GM18858 (cell line): ENCODE measurements at regions not wholly inside any gene's neighbourhood (a gene's known extent, or its start where the extent isn't known, plus 50 kb on each side); places are given as distances from the start of the nearest gene placed in this dataset.
"Not testable (repeated sequence)": the region's sequence is repeated elsewhere in the genome, so short reads cannot be mapped to it uniquely, and the experiment has no call there.

Experiments used
- ATAC-seq: cut with Tn5 transposase; IDR thresholded peaks from one replicate; pipeline ENCODE4 v1.9.1; 2021; ENCODE audit not compliant: unreplicated experiment

GRCh38 chr5:113652161-113652560 lies 138.7 kb downstream of the YTHDC2 start:
- no peak for ATAC-seq

GRCh38 chr5:113654828-113655227 lies 141.3 kb downstream of the YTHDC2 start:
- no peak for ATAC-seq

DNA sequence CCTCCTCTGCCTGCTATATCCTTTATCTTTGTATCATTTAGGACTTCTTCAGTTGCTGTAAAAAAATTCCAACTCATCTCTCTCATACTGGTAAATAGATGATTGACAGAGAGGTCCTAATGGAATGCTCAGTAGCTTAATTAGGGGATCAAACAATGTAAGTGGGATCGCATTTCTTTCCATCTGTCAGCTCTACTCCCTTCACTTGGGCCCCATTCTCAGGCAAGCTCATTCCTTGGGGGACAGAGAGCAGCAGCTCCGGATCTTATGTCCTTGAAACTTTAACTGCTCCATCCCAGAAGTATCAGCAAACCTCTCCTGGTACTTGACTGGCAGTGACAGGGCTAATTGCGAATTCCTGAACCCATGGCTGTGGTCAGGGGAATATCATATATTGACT lies 146.7 kb downstream of the YTHDC2 start:
- ATAC-seq = no peak

DNA sequence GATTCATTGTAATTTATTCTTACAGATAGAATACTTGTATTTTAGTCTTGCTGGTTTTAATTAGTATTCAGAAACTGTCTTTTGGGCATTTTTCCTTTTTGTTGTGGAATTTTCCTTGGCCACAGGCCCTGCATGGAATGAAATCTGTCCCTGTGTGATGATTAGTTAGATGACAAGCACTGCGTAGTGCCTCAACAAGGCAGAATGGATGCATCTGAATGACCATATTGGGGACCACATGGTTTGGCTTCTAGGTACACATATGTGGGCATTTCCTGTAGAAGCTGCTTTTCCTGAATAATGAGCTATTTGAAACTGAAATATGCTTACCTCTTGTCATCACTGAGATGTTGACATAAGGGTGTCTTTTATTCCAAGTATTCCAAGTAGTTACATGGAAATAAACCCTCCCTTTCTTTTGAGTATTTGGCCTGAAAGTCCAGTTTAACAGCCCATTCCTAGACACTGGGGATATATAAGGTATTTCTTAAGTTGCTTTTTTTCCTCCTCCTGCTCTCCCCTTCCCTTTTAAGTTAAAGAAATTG lies 147.3 kb downstream of the YTHDC2 start:
- ATAC-seq = no peak

DNA sequence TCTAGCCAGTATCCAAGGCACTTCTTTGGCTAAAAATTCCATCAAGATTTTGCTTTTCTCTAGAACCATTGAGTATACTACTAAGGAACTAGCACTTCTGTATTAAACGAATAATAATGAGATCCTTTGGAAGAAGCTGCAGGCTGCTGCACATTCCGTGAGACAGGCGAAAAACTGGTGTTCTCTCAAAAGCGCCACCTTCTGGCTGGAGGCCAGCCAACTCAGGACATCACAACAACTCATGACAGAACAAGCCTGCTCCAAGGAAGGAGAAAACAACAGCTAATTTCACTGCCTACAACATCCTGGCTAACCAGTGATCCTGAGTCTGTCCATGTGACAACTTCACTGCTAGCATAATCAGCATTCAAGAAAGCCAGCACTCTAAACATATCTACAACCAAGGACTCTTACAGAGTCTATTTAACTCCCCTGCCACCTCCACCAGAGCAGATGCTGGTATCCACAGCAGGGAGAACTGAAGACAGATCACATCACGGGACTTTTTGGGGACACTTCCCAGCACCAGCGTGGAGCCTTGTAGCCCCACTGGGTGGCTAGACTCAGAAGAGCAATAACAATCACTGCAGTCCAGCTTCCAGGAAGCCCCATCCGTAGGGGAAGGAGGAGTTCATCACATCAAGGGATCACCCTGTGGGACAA lies 150.5 kb downstream of the YTHDC2 start:
- no peak for ATAC-seq

DNA sequence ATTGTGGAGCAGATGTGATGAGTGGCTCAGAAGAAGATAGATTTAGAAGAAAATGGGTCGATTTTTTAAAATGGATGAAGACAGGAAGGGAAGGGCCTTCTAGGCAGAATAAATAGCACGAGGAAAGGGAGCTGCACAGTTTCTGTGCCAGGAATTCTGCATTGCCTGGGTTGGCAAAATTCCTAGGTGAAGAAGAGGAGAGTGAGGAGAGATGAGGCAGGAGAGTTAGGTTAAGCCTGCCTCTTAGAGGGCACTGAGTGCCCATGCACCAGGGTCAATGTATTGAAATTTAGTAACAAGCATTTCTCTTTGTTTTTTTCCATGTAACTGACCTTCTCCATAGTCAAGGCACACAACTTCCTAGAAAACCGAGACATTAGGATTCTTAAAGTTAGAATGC lies 159.5 kb downstream of the YTHDC2 start:
- no peak for ATAC-seq

GRCh38 chr5:113675166-113675565 lies 161.7 kb downstream of the YTHDC2 start:
- no peak for ATAC-seq

DNA sequence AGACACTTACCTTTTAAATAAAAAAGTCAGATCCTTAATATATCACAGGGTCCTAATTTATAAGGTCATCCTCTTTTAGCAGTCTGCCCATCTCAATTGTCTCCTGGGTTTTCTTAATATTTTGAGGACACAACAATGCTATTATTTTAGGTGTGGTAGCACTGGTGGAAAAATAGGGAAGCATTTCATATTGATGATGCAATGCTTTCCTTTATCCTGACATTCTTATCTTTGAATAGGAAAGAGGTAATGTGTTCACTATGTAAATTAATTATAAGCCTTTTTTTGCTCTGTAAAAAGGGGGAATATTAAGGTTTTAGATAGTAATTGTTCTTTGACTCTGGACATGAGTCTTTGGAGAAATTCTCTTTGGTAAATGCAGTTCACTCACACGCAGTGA lies 164.7 kb downstream of the YTHDC2 start:
- no peak for ATAC-seq

DNA sequence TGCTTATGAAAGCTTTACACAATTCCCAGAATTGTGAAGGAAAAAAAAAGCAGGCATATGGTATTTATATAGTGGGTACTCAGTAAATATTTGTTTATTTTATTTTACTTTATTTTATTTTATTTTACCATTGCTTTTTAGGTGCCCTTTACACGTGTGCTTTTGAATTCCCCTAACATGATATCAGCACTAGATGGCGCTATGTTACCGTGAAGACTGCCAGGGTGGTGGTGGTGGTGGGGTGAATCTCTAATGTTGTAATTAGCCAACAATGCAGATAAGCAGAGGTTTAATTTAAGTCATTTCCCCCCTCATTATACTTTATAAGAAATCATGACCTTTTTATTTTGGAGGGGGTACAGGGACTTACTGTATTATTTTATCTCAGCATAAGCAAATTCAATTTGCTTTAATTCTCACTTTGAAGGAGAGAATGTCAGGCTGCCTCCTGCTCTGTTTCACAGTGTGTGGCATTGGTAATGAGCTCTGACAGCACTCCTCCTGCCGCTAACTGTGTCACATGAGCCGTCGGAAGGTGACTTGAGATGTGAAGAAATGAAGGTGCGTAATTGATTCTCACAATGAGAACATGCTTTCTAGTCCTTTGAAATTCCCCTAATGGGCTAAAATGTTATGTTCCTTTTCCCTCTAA lies 165.6 kb downstream of the YTHDC2 start:
- no peak for ATAC-seq

DNA sequence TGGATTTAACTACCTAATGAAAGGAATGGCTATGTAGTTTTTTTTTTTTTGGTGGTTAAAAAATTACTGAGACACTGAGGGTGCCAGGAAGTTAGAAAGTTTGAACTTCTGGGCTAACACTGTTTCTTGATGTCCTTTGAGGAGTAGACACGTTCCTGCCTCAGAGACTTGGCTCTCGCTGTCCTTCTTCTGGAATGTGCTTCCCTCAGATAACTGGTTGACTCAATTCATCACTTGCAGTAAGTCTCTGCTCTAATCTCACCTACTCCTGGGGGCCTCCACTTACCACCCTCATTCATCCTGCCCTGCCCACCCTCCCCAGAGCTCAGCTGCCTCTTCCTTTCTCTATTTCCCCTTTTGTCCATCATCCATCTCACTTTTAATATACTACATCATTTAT lies 167.0 kb downstream of the YTHDC2 start:
- ATAC-seq = no peak

GRCh38 chr5:113682497-113683136 lies 169.1 kb downstream of the YTHDC2 start:
- no peak for ATAC-seq

GRCh38 chr5:113683211-113683610 lies 169.7 kb downstream of the YTHDC2 start:
- no peak for ATAC-seq

DNA sequence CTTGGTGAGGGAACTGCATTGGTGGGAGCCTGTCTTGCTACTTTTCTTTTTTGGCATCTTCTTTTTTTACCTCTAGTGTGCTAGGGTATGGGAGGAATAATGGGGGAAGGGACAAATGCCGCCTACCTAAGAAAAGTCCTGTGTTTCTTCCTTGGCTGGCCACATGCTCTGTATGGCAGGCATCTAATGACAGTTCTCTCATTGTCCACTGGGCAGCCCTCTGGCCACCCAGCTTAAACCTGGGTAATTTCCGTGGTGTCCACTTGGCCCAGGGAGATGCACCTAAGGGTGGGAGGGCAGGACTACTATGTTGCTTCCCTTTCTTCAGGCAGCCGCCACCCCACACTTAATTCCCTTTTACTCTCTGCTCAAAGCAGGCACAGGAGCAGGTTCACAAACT lies 173.1 kb downstream of the YTHDC2 start:
- no peak for ATAC-seq

- no peak for ATAC-seq
These were observed 176.2 kb downstream of the YTHDC2 start for GRCh38 chr5:113689647-113690046.

- ATAC-seq = no peak
These were observed 179.0 kb downstream of the YTHDC2 start for GRCh38 chr5:113692466-113692865.

- no peak for ATAC-seq
These were observed 179.5 kb downstream of the YTHDC2 start for GRCh38 chr5:113692891-113693457.

DNA sequence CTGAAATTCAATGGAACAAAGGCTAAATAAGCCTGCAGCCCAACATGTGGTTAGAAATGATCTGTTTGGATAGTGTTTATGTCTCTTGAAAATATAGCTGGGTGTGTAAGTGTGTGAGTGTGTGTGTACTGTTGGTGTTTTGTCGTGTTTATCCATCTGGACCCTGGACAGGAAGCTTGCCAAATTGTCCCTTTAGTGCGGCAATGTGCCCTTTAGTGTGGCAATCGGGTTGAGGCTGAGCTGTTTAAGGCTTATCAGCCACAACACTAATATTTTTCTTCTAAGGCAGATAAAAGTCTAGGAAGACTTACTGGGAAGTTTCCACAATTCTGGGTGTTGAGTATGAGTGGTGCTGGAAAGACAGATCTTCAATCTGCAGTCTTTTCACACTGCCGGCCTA lies 180.2 kb downstream of the YTHDC2 start:
- no peak for ATAC-seq

- ATAC-seq = no peak
These were observed 181.1 kb downstream of the YTHDC2 start for GRCh38 chr5:113694576-113694975.

- no peak for ATAC-seq
These were observed 189.8 kb downstream of the YTHDC2 start for GRCh38 chr5:113703266-113703665.

GRCh38 chr5:113705657-113706056 lies 192.2 kb downstream of the YTHDC2 start:
- no peak for ATAC-seq

GRCh38 chr5:113713051-113713450 lies 199.6 kb downstream of the YTHDC2 start:
- ATAC-seq = no peak

DNA sequence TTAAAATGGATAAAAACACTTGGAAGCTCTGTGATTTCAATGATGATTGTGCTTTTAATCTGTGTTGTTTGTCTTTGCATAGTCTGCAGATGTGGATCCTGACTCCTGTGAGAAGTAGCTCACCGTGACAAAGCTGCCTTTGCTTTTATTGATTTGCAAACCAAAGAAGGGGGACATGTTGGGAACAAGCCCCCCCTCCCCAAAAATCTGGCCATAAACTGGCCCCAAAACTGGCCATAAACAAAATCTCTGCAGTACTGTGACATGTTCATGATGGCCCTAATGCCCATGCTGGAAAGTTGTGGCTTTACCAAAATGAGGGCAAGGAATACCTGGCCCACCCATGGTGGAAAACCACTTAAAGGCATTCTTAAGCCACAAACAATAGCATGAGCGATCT lies 202.4 kb downstream of the YTHDC2 start:
- ATAC-seq = not testable (repeated sequence)
